Left hindlimb (tissue), 1 donor: ENCODE measurements at regions not wholly inside any gene's neighbourhood (a gene's known extent, or its start where the extent isn't known, plus 50 kb on each side); places are given as distances from the start of the nearest gene placed in this dataset.
"Not testable (repeated sequence)": the region's sequence is repeated elsewhere in the genome, so short reads cannot be mapped to it uniquely, and the experiment has no call there.

Experiments
- DNase-seq: peaks from one replicate; pipeline ENCODE4 v3.0.0-alpha.2; 2018

DNA sequence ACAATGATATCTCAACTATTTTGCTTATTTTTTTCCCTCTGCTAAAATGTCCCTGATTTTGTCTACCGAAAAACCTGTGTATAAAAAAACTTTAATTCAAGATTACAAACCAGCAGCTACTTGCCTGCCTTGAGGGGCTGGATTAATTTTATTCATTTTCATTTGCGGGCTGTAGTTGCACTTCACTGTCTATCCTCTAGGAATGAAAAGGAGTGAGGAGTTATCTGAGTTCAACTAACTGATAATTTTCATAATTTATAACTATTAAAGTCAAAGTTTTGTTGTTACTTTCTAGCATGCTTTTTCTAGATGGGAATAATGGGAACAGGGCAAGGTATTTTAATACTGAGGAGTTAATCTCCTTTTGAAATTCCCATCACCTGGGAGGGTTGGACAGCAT, 50.3 kb upstream of the AGTPBP1 start:
- not testable (repeated sequence) for DNase-seq

- DNase-seq, result not testable (repeated sequence)
Measured at GRCh38 chr9:85802978-85803695, 61.4 kb upstream of the AGTPBP1 start.

DNA sequence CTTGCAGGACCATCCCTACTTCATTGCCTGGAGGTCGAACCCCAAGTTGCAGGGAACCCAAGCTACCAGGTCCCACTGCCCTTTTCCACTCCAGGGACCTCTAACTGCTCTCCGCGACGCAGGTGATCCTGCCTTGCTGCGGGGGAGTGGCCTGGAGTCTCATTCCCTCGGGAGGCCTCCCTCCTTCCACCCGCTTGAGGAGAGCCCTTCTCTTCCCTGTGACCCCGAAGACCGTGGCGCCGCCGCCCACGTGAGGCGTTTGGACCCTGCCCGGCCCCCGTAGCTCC, 63.0 kb upstream of the AGTPBP1 start:
- DNase-seq, result not testable (repeated sequence)

DNA sequence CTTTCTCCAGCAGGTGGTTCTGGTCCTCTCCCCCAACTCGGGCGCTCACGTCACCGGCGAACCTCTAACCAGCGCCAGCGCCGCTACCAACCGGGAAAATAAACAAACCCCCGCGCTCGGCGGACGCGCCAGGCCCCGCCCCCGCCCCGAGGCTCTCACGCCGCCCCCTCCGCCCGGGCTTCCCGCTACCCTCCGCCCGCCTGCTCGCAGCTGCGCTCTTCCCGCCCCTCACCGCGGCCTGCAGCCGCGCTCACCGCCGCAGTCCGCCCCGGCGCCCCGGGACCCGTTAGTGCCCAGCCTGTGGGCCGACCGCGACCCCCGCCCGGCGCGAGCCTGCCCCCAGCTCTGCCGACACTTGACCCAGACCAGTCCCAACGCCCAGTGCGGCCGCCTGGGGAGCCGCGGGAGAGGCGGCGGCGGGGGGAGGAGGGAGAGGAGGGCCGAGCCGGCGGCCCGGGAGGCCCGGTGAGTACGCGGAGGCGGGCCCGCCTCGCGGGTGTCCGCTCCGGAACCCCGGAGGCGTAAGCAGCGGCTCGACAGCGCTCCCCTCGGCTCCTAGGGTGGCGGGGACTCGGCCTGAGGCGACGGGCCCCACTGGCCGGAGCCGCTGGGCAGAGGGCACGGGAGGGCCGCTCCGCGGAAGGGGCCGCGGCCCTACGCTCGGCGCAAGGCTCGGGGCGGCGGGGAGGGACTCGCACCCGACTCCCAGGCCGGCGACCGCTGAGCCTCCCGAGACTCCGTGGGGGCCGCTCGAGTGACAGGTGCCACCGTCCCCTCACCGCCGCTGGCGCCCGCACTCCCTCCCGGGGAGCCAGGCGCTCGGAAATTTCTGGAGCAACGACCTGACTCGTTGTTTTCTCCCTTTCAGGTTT, 63.6 kb upstream of the AGTPBP1 start:
- DNase-seq, result peak; percentile 86

DNA sequence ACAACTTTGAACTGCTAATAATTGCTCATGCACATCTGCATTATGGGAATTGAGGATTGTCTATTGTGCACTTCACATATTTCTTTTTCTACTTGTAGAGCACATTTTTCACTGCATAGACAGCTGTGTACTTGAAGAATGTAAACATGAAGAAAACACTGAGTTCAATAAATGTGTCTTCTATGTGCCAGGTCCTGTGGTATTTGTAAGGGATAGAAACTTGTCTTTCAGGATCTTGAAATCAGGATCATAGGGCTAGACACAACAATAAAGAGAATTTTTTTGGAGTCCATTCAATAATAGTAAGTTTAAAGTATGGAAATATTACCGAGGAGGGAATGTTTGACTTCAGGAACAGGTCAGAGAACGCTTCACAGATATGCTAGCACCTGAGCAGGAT, 66.6 kb upstream of the AGTPBP1 start:
- not testable (repeated sequence) for DNase-seq

GRCh38 chr9:85813388-85813787, 71.6 kb upstream of the AGTPBP1 start:
- DNase-seq, result not testable (repeated sequence)

- DNase-seq, result not testable (repeated sequence)
Measured at GRCh38 chr9:85814800-85815199, 73.0 kb upstream of the AGTPBP1 start.

DNA sequence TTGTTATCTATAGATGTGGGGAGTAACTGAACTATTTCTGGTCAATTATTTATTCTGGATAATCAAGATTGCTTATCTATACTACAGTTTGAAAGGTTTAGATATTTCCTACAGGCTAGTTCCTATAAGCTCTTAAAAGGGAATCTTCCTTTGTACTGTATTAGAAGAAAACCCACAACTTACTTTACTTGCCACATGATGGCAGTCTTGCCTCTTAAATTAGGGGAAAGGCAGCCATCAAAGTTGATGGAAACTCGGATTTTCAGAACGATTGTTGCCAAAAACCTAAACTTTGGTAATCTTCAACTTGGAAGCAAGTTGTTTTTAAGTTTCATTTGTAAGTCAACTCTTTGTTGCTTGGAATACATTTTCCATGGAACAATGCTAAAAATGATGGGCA, 77.2 kb upstream of the AGTPBP1 start:
- DNase-seq, result not testable (repeated sequence)

DNA sequence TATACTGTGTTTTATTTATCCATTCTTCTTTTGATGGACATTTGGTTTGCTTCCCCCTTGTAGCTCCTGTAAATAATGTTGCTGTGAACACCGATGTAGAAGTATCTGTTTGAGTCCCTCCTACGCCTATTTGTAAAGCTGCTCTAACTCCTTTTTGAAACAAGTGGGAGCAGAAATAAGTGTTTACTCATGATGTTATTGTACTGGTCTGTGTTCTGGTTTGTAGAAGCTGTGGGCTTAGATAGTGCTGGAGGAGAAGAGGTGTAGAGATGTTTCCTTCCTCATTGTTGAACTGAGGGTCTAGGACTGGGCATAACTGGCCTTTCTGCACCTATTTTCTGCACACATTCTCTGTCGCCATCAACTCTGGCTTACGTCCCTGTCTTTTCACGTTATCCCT, 78.8 kb upstream of the AGTPBP1 start:
- DNase-seq, result not testable (repeated sequence)

GRCh38 chr9:85824949-85825348, 83.2 kb upstream of the AGTPBP1 start:
- not testable (repeated sequence) for DNase-seq

DNA sequence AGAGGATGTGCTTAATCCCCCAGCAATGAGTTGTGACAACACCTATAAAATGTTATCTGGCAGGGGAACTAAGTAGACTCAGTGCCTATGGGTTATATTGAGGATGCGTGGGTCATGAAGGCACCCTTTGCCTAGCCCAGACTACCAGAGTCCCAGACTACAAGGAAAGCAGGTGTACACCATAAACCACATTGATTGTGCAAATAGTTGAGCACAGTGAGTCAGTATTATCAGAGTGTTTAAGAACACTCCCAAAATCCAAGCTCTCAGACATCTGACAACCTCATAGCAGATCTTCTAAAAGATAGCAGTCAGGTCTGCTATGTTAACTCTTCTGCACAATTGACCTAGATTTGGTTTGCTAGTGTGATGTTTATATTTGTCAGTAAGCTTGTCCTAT, 92.8 kb upstream of the AGTPBP1 start:
- not testable (repeated sequence) for DNase-seq

GRCh38 chr9:85843949-85844348, 97.0 kb upstream of the NAA35 start:
- DNase-seq, result not testable (repeated sequence)

- not testable (repeated sequence) for DNase-seq
Measured at GRCh38 chr9:85847782-85848181, 93.2 kb upstream of the NAA35 start.

DNA sequence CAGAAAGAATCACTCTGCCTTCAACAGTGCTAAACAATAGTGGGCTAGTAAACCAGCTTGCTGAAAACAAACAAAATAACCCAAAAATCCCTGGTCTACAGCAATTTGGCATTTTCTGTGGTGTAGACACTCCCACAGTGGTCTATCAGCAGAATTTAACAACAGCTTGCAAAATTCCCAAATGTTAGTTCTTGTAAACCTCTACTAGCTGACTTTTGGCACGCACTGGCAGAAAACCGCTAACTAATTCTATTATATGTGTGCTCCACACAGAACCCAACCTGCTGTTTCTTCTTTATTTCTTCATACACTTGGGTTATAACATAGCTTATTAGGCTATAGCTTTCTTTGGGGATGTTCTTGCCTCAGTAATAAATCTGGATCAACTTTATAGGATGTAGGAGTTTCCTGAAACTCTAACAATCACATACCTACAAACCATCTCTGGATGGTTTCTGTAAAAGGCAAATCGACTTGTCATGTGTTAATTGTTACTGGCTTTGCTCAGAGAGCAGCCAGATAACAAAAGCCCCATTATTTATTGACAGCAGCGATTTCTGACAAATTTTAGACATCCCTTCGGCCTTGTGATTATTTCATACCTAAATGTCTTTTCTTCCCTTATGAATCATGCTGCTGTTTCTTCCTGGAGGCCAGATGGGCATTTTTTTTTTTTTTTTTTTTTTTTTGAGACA, 82.7 kb upstream of the NAA35 start:
- DNase-seq, result no peak

DNA sequence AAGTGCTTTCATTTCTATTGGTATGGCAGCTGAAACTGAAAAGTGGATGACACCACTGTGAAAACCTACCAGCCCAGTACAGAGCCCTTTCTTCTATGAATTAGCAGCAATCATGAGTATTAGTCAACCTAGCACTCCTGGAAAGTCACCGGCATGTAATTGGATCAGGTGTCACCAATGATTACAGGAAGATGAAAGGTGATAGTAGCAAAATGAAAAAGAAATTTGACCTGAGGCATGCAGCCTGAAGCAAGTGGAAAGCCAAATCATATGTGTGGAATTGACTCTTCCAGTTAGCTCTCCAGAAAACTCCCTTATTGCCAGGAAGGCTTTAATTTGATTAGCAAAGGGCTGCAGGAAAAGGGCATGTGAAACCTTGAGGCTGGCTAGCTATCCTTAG, 81.2 kb upstream of the NAA35 start:
- no peak for DNase-seq

GRCh38 chr9:85861882-85862281, 79.1 kb upstream of the NAA35 start:
- DNase-seq, result not testable (repeated sequence)

GRCh38 chr9:85863875-85864274, 77.1 kb upstream of the NAA35 start:
- no peak for DNase-seq

DNA sequence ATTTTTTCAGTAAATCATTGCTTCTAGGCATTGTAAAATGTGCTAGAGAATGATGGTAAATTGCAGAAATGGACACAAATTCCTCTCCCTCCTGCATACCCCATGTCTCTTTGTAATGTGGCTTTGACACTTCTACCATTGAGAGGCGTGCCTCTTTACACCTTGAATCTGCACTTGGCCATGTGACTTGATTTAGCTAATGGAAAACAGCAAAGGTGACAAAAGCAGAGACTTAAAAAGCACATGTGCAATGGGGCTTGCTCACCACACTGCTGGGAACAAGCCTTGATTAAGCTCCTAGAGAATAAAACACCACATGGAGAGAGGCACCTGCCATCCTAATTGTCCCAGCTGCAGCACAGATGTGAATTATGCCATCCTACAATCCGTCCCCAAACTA, 69.9 kb upstream of the NAA35 start:
- no peak for DNase-seq

DNA sequence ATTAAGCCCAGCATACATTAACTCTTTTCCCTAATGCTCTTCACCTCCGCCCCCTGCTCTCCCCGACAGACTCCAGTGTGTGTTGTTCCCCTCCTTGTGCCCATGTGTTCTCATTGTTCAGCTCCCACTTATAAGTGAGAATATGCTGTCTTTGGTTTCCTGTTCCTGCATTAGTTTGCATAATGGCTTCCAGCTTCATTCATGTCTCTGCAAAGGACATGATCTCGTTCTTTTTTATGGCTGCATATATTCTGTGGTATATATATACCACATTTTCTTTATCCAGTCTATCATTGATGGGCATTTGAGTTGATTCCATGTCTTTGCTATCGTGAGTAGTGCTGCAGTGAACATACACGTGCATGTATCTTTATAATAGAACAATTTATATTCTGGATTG, 69.3 kb upstream of the NAA35 start:
- not testable (repeated sequence) for DNase-seq

DNA sequence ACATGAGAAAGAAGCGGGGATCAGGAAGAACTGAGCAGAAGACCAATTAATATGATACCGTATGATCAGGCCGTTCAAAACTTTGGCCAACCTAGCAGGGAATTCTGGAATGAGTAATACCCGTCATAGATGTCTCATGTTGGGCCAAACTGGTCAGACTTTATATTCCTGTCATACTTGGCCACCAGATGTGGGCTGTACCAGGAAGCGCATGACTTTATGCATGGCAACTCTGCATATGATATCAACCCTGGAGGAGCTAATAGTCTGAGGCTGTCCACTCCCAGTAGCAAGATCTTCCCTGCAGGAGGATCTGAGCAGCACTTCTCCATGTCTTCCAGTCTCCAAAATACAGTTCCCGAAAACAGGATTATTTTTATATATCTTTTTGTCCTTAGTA, 68.5 kb upstream of the NAA35 start:
- no peak for DNase-seq

DNA sequence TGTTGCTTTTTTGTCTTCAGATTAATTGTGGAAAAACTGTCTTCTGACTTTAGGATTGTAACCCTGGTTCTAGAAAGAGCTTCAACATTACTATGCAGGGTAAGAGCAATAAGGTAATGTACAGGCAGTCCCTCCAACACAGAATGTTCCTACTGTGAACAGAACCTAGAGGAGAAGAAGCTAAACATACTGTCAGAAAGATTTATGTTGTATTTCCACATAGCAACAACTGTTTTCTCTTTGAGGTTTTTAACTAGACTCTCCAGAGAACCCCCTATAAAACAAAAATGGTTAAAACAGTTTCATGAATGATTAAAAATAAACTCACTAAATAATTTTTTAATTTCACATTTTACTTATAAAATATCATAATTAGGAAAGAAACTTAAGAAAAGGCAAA, 64.3 kb upstream of the NAA35 start:
- DNase-seq, result no peak

DNA sequence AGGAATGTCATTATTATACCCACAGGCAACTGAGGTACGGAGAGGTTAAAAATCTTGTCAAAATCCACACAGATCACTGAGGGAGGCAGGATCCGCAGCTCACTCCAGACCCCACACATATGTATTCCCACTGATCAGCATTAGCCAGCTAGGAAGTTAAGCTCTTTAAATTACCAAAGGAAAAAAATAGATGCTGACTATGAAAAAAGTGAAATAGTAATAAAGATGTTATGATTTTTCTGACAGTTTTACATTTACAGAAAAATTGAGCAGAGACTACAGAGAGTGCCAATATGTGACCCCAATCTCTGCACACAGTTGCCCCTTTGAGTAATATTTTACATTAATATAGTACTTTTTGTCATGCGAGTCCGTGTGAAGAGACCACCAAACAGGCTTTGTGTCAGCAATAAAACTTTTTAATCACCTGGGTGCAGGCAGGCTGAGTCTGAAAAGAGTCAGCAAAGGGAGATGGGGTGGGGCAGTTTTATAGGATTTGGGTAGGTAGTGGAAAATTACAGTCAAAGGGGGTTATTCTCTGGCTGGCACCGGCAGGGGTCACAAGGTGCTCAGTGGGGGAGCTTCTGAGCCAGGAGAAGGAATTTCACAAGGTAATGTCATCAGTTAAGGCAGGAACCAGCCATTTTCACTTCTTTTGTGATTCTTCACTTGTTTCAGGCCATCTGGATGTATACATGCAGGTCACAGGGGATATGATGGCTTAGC, 61.9 kb upstream of the NAA35 start:
- not testable (repeated sequence) for DNase-seq

DNA sequence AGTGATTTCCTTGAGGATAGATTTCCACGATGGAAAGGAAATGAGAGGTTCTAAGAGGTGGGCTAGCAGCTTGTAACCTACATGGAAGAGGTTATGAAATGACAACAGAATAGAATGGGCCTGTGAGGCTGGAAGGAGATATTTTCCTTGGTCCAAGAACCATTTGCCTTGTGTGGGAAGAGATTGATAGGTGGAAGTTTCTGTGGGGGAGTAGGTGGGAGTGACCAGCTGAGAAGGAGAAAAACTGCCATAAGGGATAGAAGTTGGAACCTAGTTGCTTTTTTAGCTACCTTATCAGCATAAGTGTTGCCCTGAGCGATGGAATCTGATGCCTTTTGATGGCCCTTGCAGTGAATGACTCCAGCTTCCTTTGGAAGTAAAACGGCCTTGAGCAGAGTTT, 60.4 kb upstream of the NAA35 start:
- DNase-seq, result not testable (repeated sequence)
